PC-3 (cell line): ENCODE measurements at regions not wholly inside any gene's neighbourhood (a gene's known extent, or its start where the extent isn't known, plus 50 kb on each side); places are given as distances from the start of the nearest gene placed in this dataset.

Experiments
- EZH2 ChIP-seq: fragments of 300-600 bp; sonication (generic); IDR thresholded peaks from one replicate; pipeline ENCODE4 v1.6.1; 2017; ENCODE audit warnings: antibody characterized with exemption, mild to moderate bottlenecking, low read length; ENCODE audit not compliant: unreplicated experiment
- TF ChIP-seq, protein P1 (sequence below): fragments of 300-600 bp; sonication (generic); conservative IDR thresholded peaks from 2 replicates; pipeline ENCODE4 v1.5.1; 2017; ENCODE audit warnings: antibody characterized with exemption, low read depth, mild to moderate bottlenecking, low read length

DNA sequence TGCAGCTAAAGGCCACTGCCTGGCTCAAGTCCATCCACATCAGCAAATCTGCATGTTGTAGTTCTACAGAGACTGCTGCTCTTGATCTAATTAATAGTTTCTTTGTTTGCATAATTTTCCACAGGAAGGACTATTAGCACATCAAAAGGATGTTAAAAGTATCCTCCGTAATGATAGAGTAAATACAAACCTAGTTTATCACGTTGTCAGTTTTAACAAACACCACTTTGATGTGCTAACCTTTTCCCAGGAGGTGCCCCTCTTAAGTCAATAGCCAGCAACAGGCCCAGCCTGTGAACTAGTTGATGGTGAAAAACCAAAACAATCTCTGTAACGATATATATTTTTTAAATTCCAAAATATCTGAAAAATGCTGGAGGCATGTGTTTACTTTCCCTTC, 64.2 kb upstream of the SLC22A15 start:
- TF ChIP-seq, protein P1, sequence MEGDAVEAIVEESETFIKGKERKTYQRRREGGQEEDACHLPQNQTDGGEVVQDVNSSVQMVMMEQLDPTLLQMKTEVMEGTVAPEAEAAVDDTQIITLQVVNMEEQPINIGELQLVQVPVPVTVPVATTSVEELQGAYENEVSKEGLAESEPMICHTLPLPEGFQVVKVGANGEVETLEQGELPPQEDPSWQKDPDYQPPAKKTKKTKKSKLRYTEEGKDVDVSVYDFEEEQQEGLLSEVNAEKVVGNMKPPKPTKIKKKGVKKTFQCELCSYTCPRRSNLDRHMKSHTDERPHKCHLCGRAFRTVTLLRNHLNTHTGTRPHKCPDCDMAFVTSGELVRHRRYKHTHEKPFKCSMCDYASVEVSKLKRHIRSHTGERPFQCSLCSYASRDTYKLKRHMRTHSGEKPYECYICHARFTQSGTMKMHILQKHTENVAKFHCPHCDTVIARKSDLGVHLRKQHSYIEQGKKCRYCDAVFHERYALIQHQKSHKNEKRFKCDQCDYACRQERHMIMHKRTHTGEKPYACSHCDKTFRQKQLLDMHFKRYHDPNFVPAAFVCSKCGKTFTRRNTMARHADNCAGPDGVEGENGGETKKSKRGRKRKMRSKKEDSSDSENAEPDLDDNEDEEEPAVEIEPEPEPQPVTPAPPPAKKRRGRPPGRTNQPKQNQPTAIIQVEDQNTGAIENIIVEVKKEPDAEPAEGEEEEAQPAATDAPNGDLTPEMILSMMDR: no peak
- TF ChIP-seq EZH2: no peak
